Chondrocyte (in vitro differentiated cells): ENCODE measurements at regions not wholly inside any gene's neighbourhood (a gene's known extent, or its start where the extent isn't known, plus 50 kb on each side); places are given as distances from the start of the nearest gene placed in this dataset.

ENCODE experiments used
- DNase-seq: peaks from one replicate; pipeline ENCODE4 v3.0.0; 2021; ENCODE audit warnings: mixed read lengths, low spot score
- H3K27ac Mint-ChIP-seq: one replicate; pipeline ENCODE4 v1.8.0; 2021; ENCODE audit warnings: mild to moderate bottlenecking, moderate library complexity, mixed read lengths; ENCODE audit not compliant: unreplicated experiment
- H3K27me3 Mint-ChIP-seq: 2 replicates; pipeline ENCODE4 v1.8.0; 2021; ENCODE audit warnings: low read depth, mixed read lengths
- H3K36me3 Mint-ChIP-seq: 2 replicates; pipeline ENCODE4 v1.8.0; 2021; ENCODE audit warnings: low read depth, mixed read lengths
- H3K4me1 Mint-ChIP-seq: 2 replicates; pipeline ENCODE4 v1.8.0; 2021; ENCODE audit warnings: low read depth, mild to moderate bottlenecking, mixed read lengths
- H3K4me3 Mint-ChIP-seq: one replicate; pipeline ENCODE4 v1.8.0; 2021; ENCODE audit warnings: mild to moderate bottlenecking, moderate library complexity, mixed read lengths; ENCODE audit not compliant: unreplicated experiment
- H3K9me3 Mint-ChIP-seq: 2 replicates; pipeline ENCODE4 v1.8.0; 2021; ENCODE audit warnings: low read depth, mixed read lengths
- CTCF ChIP-seq: fragments of 200-600 bp; sonication (generic); IDR thresholded peaks from 2 replicates; pipeline ENCODE4 v1.5.0; 2021; ENCODE audit warnings: antibody characterized with exemption, mild to moderate bottlenecking, moderate library complexity

GRCh38 chr17:70353408-70354092 is 184.2 kb downstream of the KCNJ2 start:
- TF ChIP-seq CTCF, result no peak
- no peak for DNase-seq
- no peaks in the 10 kb centered on the region for H3K27me3 Mint-ChIP-seq
- H3K4me3 Mint-ChIP-seq, result no peak overlapping the region
- H3K9me3 Mint-ChIP-seq, result no peaks in the 10 kb centered on the region
- H3K27ac Mint-ChIP-seq, result no peak overlapping the region
- H3K4me1 Mint-ChIP-seq, result no peaks in the 10 kb centered on the region
- H3K36me3 Mint-ChIP-seq, result no peaks in the 10 kb centered on the region

DNA sequence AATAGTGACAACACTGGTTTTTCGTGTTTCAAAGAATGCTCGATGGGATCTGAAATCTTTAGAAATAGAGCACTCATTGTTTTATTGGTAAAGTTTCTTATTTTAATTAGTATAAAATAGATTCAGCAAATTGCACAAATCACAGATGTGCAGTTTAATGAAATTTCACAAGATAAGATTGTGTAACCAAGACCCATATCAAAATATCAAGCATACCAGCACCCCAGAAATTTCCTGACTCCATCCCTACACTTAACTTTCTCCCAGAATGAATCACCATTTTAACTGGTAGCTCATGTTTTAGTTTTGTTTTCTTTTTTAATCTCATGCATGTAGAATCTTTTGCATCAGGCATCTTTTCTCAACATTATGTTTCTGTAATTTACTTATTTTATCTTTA is 185.9 kb downstream of the KCNJ2 start:
- Mint-ChIP-seq H3K36me3 (no peaks in the 10 kb centered on the region), H3K9me3 (no peaks in the 10 kb centered on the region), H3K27me3 (no peaks in the 10 kb centered on the region), H3K4me3 (no peak overlapping the region), H3K4me1 (no peaks in the 10 kb centered on the region), H3K27ac (no peak overlapping the region)
- no peak for TF ChIP-seq CTCF
- DNase-seq, result no peak

- H3K36me3 Mint-ChIP-seq, result no peaks in the 10 kb centered on the region
- TF ChIP-seq CTCF, result no peak
- no peaks in the 10 kb centered on the region for H3K9me3 Mint-ChIP-seq
- no peak overlapping the region for H3K4me3 Mint-ChIP-seq
- H3K27ac Mint-ChIP-seq, result no peak overlapping the region
- no peak for DNase-seq
- no peaks in the 10 kb centered on the region for H3K4me1 Mint-ChIP-seq
- H3K27me3 Mint-ChIP-seq, result peaks cover 3% of the 10 kb centered on the region
Measured at GRCh38 chr17:70357190-70357589, 187.9 kb downstream of the KCNJ2 start.

GRCh38 chr17:70365091-70365583 is 195.8 kb downstream of the KCNJ2 start:
- no peak for DNase-seq
- H3K9me3 Mint-ChIP-seq, result no peaks in the 10 kb centered on the region
- H3K27ac Mint-ChIP-seq, result peak overlapping the region; percentile 50
- no peaks in the 10 kb centered on the region for H3K36me3 Mint-ChIP-seq
- H3K4me3 Mint-ChIP-seq, result no peak overlapping the region
- peaks cover 7% of the 10 kb centered on the region for H3K4me1 Mint-ChIP-seq
- H3K27me3 Mint-ChIP-seq, result peaks cover 3% of the 10 kb centered on the region
- no peak for TF ChIP-seq CTCF

GRCh38 chr17:70366386-70366785 is 197.1 kb downstream of the KCNJ2 start:
- Mint-ChIP-seq H3K36me3 (no peaks in the 10 kb centered on the region), H3K27me3 (no peaks in the 10 kb centered on the region), H3K4me3 (no peak overlapping the region), H3K9me3 (no peaks in the 10 kb centered on the region), H3K4me1 (peaks cover 7% of the 10 kb centered on the region), H3K27ac (no peak overlapping the region)
- no peak for TF ChIP-seq CTCF
- no peak for DNase-seq
